ENCODE measurements at regions not wholly inside any gene's neighbourhood (a gene's known extent, or its start where the extent isn't known, plus 50 kb on each side); places are given as distances from the start of the nearest gene placed in this dataset.

- TF ChIP-seq CTCF (IDR thresholded peaks at IDR 0.05; ENCODE audit: extremely low read depth in 1 of 2, insufficient read depth in 1 of 2, low read depth in 1 of 2, low read length in 2 of 2) (no peak), POLR2A (IDR thresholded peaks at IDR 0.05; ENCODE audit: low read depth, low read length) (no peak), MYC (IDR thresholded peaks at IDR 0.05; ENCODE audit: low read depth, low read length) (no peak), POLR2AphosphoS5 (IDR thresholded peaks at IDR 0.05; ENCODE audit: insufficient read depth, low read depth, low read length) (no peak), MAX (IDR thresholded peaks at IDR 0.05; ENCODE audit: insufficient read depth, insufficient read length) (no peak), FOS (IDR thresholded peaks at IDR 0.05; ENCODE audit: borderline replicate concordance, insufficient read depth, low read length) (no peak), EZH2 (IDR thresholded peaks at IDR 0.05; ENCODE audit: borderline replicate concordance, low read depth, low read length, severe bottlenecking) (no peak)
Observed at GRCh38 chr5:42074353-42074752, 149.3 kb downstream of the FBXO4 start.

All from endothelial cell of umbilical vein (primary cell).